ENCODE measurements at regions not wholly inside any gene's neighbourhood (a gene's known extent, or its start where the extent isn't known, plus 50 kb on each side); places are given as distances from the start of the nearest gene placed in this dataset.

DNA sequence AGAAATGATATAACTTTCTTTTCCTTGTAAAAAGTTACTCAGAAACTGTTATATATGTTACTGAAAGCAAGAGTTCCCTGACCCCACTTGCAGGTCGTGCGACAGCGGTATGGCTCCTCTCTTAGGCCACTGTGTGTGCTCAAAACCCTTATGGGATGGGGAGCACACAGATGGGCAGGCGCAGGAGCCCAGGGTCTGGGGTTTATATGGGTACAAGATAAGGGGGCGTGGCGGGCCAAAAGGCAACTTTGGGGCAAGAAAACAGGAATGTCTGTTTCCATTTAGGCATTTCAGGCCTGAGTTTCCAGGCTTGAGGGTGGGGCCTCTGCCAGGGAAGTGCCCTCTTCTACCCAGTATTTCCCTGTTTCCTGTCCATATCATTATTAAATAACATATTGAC is 736.5 kb downstream of the VGLL3 start:
- TF ChIP-seq, protein P1, sequence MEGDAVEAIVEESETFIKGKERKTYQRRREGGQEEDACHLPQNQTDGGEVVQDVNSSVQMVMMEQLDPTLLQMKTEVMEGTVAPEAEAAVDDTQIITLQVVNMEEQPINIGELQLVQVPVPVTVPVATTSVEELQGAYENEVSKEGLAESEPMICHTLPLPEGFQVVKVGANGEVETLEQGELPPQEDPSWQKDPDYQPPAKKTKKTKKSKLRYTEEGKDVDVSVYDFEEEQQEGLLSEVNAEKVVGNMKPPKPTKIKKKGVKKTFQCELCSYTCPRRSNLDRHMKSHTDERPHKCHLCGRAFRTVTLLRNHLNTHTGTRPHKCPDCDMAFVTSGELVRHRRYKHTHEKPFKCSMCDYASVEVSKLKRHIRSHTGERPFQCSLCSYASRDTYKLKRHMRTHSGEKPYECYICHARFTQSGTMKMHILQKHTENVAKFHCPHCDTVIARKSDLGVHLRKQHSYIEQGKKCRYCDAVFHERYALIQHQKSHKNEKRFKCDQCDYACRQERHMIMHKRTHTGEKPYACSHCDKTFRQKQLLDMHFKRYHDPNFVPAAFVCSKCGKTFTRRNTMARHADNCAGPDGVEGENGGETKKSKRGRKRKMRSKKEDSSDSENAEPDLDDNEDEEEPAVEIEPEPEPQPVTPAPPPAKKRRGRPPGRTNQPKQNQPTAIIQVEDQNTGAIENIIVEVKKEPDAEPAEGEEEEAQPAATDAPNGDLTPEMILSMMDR (IDR thresholded peaks at IDR 0.05; ENCODE audit: insufficient read depth, low read length), result no peak
- TF ChIP-seq, protein P2, sequence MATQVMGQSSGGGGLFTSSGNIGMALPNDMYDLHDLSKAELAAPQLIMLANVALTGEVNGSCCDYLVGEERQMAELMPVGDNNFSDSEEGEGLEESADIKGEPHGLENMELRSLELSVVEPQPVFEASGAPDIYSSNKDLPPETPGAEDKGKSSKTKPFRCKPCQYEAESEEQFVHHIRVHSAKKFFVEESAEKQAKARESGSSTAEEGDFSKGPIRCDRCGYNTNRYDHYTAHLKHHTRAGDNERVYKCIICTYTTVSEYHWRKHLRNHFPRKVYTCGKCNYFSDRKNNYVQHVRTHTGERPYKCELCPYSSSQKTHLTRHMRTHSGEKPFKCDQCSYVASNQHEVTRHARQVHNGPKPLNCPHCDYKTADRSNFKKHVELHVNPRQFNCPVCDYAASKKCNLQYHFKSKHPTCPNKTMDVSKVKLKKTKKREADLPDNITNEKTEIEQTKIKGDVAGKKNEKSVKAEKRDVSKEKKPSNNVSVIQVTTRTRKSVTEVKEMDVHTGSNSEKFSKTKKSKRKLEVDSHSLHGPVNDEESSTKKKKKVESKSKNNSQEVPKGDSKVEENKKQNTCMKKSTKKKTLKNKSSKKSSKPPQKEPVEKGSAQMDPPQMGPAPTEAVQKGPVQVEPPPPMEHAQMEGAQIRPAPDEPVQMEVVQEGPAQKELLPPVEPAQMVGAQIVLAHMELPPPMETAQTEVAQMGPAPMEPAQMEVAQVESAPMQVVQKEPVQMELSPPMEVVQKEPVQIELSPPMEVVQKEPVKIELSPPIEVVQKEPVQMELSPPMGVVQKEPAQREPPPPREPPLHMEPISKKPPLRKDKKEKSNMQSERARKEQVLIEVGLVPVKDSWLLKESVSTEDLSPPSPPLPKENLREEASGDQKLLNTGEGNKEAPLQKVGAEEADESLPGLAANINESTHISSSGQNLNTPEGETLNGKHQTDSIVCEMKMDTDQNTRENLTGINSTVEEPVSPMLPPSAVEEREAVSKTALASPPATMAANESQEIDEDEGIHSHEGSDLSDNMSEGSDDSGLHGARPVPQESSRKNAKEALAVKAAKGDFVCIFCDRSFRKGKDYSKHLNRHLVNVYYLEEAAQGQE (IDR thresholded peaks at IDR 0.05; ENCODE audit: insufficient replicate concordance, low read depth), result no peak
- TF ChIP-seq POLR2AphosphoS5 (IDR thresholded peaks at IDR 0.05; ENCODE audit: low read depth) (no peak), SPI1 (IDR thresholded peaks at IDR 0.05; ENCODE audit: borderline replicate concordance, low read depth) (no peak)

All from HL-60 (cell line).